SHP77 treated with DMSO at 0.1 percent for 48 hours (cell line): ENCODE measurements at regions not wholly inside any gene's neighbourhood (a gene's known extent, or its start where the extent isn't known, plus 50 kb on each side); places are given as distances from the start of the nearest gene placed in this dataset.

ENCODE experiments used
- DNase-seq: peaks from one replicate; lab custom pipeline; 2025; lab: John Stamatoyannopoulos, UW

- no peak for DNase-seq
Observed at GRCh38 chr13:73251626-73252265, 192.9 kb downstream of the KLF5 start.

DNA sequence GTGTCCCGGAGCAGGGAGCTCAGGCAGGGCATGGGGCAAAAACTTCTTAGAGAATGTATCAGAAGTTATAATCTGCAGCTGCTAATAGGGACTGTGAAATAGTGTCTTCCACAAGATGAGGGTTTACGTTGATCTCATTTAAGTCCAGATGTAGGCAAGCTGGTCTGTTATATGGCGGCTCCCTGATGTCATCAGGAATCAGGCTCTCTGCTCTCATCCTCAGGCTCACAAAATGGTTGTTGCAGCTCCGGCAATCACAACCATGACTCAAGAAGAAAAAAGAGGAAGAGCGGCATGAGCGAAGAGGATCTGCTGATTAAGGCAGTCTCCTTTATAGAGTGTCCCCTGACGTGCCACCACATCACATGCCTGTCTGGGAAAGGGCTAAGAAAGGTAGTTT lies 191.3 kb downstream of the KLF5 start:
- no peak for DNase-seq

DNA sequence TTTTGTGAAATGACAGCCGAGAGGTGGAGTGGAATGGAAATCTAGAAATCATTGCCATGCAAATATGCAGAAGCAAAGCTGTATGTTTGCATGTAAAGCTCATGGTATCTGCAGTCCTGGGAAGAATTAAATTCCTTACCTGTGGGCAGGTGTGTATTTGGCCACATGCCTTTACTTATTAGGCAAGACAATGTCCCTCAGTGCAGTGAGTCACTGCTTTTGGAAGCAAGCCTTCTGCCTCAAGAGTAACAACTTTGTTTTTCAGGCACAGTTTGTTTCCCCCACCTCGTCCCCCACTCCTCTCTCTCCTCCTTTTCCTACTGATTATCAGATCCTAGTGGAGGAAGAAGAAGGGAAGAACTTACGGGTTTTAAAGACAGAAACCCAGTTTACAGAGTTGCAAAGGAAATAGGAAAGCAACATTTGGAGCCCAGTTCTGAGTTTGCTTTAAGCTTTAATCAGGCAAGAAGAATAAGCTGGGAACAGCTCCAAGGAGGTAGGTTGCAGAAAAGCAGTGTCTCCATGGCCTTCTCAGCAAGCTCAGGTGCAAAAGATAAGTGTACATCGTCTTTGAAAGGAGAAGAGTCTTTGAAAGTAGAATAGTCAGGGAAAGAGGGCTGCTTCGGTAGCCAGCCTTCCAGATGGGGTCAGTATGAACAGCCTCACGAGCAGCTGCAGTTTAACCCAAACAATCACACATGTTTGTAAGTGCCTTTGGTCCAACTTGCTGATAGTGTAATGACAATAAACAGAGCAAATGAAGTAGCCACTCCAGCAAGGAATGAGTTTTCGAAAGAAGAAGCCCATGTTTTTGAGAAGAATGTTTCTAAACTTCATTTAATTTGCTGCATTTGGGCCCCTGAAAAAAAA lies 190.1 kb downstream of the KLF5 start:
- no peak for DNase-seq

DNA sequence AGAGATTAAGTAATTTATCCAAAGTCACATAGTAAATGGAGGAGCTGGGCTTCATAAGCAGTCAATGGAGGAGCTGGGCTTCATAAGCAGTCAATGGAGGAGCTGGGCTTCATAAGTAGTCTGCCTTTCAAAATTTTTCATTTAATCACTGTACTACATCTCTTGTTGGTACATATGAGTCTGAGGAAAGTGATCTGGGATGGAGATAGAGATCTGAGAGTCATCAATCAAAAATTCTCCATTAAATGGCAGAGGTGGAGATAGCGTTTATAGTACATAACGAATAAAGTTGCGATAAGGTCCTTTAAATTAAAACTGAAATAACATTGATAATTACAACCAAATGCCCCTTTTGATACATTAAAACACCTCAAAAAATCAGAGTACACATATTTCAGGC lies 189.3 kb downstream of the KLF5 start:
- DNase-seq, result no peak

GRCh38 chr13:73245246-73245645 lies 186.4 kb downstream of the KLF5 start:
- DNase-seq, result no peak

DNA sequence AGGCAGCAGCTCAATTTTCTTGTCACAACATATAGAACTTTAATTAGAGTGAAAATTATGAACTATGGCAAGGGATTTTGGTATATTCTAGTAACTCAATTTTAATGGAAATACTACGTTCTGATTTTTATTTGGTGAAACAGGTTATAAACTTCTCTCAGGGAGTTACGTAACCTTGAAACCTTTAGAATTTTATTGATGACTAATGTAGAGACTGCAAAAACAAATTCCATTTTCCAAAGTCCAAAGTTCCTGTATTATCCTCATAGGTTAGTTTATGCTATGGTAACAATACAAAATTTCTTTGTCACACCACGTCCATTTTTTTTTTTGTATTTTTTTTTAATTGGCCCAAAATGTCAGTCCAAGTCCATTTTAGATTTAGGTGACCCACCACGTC lies 185.7 kb downstream of the KLF5 start:
- no peak for DNase-seq

DNA sequence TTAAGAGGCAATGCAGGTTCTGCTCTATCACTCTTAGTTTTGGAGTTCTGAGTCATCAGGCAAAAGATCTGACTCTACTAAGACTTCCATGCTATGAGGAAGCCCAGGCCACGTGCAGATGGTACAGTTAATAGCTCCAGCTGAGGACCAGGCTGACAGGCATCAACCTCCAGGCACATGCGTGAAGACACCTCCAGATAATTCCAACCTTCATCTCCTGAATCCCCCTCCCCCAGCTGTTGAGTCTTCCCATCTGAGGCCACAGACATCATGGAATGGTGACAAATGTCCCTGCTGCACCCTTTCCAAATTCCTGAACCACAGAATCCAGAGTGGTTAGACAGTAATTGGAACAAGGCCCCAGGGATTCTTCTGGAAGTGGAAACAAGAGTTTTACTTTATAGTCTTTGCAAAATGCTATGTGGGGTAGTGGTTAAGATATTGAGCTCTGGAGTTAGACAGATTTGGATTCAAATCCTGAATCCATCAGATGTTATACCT lies 183.8 kb downstream of the KLF5 start:
- DNase-seq, result no peak

DNA sequence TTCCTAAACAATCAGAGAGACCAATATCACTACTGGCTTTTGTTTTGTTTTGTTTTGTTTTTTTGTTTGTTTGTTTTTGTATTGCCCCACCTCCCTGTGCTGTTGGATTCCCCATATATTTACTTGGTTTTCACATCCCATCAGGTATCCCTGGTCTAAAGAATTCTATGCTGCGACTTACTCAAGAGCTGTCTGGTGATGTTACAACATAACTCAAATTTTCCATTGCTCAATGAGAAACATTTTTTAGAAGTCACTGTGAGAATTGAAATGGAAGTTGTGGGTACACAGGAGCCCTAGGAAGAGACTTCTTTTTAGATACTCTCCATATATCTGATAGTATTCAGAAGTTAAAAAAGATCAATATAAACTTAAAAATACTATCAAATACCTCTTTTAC lies 181.4 kb downstream of the KLF5 start:
- no peak for DNase-seq

DNA sequence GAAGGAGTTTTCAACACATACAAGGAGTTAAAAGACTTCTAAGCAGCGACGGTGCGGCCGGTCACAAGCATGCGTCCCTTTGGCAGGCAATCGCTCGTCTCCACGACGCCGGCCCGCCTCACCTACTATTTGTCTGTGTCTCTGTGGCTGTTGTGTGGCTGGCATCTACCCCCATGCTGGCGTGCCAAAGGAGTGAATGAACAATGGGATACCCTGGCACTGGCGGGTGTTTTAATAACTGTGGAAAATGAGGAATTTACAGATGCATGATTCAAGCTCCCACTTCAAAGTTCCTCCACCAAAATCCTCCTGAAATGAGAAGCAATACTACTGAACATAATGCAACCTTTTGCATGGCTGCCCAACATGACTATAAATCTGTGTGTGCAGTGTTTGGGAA lies 176.6 kb downstream of the KLF5 start:
- no peak for DNase-seq

DNA sequence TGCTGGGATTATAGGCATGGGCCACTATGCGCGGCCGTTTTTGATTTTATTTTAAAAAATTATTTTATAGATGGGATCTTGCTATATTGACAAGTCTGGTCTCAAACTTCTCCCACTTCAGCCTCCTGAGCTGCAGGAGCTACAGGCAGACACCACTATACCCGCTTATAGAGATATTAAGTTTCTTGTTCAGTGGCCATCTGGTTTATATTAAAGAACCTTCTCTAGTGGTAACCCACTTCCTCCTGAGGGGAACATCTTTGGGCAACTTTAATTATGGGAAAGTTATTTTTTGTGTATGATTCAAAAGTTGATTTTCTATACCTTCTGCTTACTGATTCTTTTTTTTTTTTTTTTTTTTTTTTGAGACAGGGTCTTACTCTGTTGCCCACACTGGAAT lies 172.7 kb downstream of the KLF5 start:
- no peak for DNase-seq

DNA sequence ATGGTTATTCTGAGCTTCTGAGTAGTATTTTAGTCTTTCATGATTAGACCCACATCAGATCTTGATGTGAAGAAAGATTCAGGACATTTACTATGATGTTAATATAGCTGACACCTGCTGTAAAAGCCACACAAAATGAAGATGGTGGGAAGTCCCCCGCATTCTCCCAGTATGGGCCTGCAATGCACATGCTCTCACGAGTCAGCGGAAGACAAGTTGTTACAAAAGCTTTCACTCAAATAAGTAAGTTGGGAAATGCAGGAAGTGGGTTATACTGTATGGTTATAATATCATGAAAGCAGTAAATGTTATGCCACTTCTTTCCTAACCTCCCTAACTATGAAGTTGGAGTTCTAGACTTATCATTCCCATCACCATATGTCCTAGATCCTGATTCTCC lies 171.9 kb downstream of the KLF5 start:
- no peak for DNase-seq

GRCh38 chr13:73228546-73228945 lies 169.7 kb downstream of the KLF5 start:
- no peak for DNase-seq

- DNase-seq, result no peak
Observed at GRCh38 chr13:73225990-73226389, 167.2 kb downstream of the KLF5 start.

DNA sequence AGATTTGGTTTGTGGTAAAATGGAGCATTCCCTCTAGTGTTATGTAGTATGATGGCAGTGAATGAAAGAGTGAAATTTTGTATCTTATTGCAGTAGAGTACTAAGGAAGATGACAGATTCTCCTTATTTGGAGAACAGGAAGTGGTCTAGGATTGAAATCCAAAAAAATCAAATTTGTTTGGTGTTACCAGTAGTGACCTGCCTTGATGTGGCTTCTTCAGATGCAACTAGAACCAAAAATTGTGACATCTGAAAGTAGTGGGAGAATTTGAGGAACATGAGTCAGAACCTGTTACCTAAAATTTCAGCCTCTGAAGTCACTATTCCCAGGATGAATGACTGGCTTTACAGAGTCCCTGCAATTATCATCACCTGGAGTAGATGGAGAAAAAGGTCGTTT lies 165.9 kb downstream of the KLF5 start:
- no peak for DNase-seq

DNA sequence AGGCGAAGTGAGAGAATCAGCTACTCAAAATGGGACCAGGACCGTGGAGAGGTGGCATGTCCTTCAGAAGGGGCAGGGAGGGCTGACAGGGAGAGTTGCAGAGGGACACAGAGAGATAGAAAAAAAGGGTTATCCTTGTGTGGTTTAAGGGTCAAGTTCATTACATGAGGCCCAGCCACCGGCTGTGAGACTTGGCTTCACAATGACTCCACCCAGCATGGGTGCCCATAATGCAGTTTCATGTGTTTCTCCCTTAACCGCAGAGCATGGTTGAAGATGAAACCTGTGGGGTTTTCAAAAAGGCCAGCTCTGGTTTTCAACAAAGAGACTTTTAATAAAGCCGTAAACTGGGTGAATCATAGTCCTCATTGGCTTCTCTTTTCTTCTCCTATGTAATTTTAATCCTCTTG lies 164.6 kb downstream of the KLF5 start:
- no peak for DNase-seq

GRCh38 chr13:73222627-73223305 lies 164.0 kb downstream of the KLF5 start:
- DNase-seq, result no peak

DNA sequence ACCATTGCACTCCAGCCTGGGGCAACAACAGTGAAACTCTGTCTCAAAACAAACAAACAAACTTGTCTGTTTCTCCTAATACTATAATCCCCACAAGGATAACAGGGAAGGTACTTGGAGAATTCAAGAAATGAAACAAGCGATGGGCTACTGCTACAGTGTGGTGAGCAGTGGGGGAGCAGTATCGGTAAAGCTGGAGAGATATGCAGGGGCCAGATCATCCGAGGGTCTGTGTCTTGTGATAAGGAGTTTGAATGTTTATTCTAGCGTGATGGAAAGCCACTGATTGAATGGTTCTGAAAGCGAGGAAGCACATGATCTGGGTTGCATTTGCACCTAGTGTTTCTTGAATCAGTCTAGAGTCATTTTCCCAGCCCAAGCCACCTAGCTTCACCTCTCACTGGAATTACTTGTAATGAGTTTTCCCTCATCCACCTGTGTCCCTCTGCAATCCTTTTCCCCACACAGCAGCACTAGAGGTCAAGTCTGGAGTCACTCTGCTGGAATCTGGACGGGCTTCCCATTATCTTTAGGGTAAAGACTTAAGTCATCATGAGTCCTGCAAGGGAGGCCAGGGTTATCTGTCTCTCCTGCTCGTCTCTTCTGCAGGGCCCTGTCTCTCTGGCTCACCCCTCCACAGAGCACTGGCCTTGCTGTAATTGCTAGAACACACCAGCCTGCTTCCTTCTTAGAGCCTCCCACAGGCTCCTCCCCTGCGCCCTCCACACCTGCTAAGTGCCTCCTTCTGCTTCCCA lies 162.3 kb downstream of the KLF5 start:
- no peak for DNase-seq

GRCh38 chr13:73218181-73218580 lies 159.4 kb downstream of the KLF5 start:
- DNase-seq, result no peak

DNA sequence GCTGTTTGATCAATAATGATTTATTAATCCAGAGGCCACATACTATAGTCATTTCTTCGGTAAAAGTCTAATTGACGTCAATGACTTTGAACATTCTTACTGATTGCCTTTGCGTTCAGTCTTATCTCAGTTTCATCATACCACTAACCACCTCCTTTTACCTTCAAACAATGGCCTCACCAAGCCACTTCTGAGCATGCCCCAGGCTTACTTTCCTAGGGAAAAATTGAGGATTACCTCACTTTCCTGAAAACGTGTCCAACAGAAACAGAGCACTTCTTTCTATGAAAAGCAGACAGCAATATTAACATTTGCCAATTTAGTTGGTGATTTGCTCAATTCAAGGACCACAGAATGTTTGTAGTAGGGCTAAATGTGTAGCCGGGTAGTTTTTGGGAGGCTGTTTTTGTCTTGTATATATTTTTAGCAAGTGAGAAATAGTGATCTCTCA lies 157.6 kb downstream of the KLF5 start:
- DNase-seq, result no peak

- no peak for DNase-seq
Observed at GRCh38 chr13:73215823-73216222, 157.0 kb downstream of the KLF5 start.

DNA sequence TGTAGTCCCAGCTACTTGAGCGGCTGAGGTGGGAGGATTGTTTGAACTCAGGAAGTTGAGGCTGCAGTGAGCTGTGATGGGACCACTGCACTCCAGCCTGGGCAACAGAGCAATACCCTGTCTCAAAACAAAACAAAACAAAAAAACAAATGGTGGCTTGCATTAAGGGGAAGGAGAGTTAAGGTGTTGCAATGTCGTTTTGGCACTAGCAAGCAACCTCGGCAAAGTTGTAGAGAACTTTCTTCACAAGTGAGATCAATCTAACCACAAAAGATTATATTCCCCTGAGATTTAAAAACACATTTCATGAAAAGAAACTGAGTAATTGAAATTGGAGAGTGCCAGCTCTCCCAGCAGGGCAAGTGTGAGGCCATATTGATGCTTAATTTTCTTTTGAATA lies 153.7 kb downstream of the KLF5 start:
- DNase-seq, result no peak

DNA sequence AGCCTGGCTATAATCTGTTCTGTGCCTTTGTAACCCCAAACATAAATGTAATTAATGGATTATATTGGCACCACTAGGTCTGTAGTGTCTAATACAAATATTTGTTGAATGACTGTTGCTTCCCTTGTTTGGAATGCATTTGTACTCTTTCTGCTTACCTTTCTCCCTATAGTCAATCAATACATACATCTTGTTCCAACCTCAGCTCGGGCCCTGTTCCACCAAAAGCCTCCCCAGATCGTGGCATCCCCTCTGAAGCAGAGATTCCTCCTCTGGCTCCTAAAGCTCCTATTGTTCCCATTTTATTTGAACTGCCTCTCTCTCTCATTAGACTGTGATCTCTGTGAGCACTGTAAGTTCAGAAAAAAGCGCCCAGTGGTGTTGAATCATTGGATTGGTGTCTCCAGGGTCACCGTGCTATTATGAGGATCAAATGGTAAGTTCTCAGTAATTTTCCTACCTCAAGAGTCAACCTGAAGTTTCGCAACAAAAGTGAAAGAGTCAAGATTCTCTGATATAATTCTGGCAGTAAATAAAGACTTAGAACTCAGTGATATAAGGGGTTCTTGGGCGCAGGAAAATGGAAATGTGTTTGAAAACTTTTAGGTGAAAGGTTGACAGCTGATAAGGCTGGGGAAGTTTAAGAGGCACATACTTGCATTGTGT lies 151.5 kb downstream of the KLF5 start:
- no peak for DNase-seq
